Ecto neural progenitor cell (in vitro differentiated cells): ENCODE measurements at regions not wholly inside any gene's neighbourhood (a gene's known extent, or its start where the extent isn't known, plus 50 kb on each side); places are given as distances from the start of the nearest gene placed in this dataset.
A peak's percentile ranks its signal among the peaks of the same experiment; 100 is the strongest.

Experiments
- DNase-seq: peaks from one replicate; pipeline ENCODE4 v3.0.0-alpha.2; 2018; ENCODE audit warnings: low spot score

- no peak for DNase-seq
Measured at GRCh38 chr6:18674346-18674745, 287.2 kb downstream of the RNF144B start.

- DNase-seq: no peak
Measured at GRCh38 chr6:18675881-18676280, 288.7 kb downstream of the RNF144B start.

- DNase-seq: no peak
Measured at GRCh38 chr6:18676548-18676947, 289.4 kb downstream of the RNF144B start.

GRCh38 chr6:18680842-18681241, 293.7 kb downstream of the RNF144B start:
- DNase-seq: no peak

- DNase-seq: no peak
Measured at GRCh38 chr6:18681832-18682503, 294.8 kb downstream of the RNF144B start.

- no peak for DNase-seq
Measured at GRCh38 chr6:18684343-18684742, 297.2 kb downstream of the RNF144B start.

- DNase-seq: no peak
Measured at GRCh38 chr6:18692929-18693685, 306.0 kb downstream of the RNF144B start.

GRCh38 chr6:18693881-18694280, 306.7 kb downstream of the RNF144B start:
- no peak for DNase-seq

- no peak for DNase-seq
Measured at GRCh38 chr6:18703546-18703945, 316.4 kb downstream of the RNF144B start.

GRCh38 chr6:18707714-18708439, 320.7 kb downstream of the RNF144B start:
- DNase-seq: no peak

- DNase-seq: no peak
Measured at GRCh38 chr6:18712595-18712994, 325.4 kb downstream of the RNF144B start.

- DNase-seq: no peak
Measured at GRCh38 chr6:18720075-18720474, 332.9 kb downstream of the RNF144B start.

GRCh38 chr6:18724056-18724455, 336.9 kb downstream of the RNF144B start:
- DNase-seq: no peak

GRCh38 chr6:18725449-18725848, 338.3 kb downstream of the RNF144B start:
- no peak for DNase-seq

GRCh38 chr6:18733921-18734550, 346.9 kb downstream of the RNF144B start:
- no peak for DNase-seq

GRCh38 chr6:18741741-18742140, 354.6 kb downstream of the RNF144B start:
- no peak for DNase-seq

- DNase-seq: no peak
Measured at GRCh38 chr6:18742406-18742805, 355.3 kb downstream of the RNF144B start.

GRCh38 chr6:18746727-18747126, 359.6 kb downstream of the RNF144B start:
- DNase-seq: no peak

GRCh38 chr6:18748314-18748713, 361.2 kb downstream of the RNF144B start:
- peak; percentile 54 for DNase-seq

GRCh38 chr6:18752278-18753068, 365.3 kb downstream of the RNF144B start:
- no peak for DNase-seq

GRCh38 chr6:18753076-18753475, 365.9 kb downstream of the RNF144B start:
- no peak for DNase-seq

- DNase-seq: no peak
Measured at GRCh38 chr6:18763086-18763485, 375.9 kb downstream of the RNF144B start.
